Transverse colon (tissue), 4 donors: ENCODE measurements at regions not wholly inside any gene's neighbourhood (a gene's known extent, or its start where the extent isn't known, plus 50 kb on each side); places are given as distances from the start of the nearest gene placed in this dataset.

Source experiments
- DNase-seq: peaks from one replicate; pipeline ENCODE4 v3.0.0-alpha.2; 2019
- H3K27ac ChIP-seq, 4 donors: fragments of 200-600 bp; sonication (generic); 2 replicates each; pipeline ENCODE4 v1.5.1; 2016 to 2018; ENCODE audit warnings: inconsistent platforms in 4 of 4
- H3K27me3 ChIP-seq: fragments of 200-600 bp; sonication (generic); 2 replicates; pipeline ENCODE4 v1.5.1; 2017; ENCODE audit warnings: inconsistent platforms
- H3K36me3 ChIP-seq, 4 donors: fragments of 200-600 bp; sonication (generic); 2 replicates each; pipeline ENCODE4 v1.5.1; 2017 to 2019; ENCODE audit warnings: inconsistent platforms in 4 of 4
- H3K4me1 ChIP-seq, 4 donors: fragments of 200-600 bp; sonication (generic); 2 replicates each; pipeline ENCODE4 v1.5.1; 2017 to 2020; ENCODE audit warnings: inconsistent platforms in 4 of 4
- H3K4me3 ChIP-seq, 4 donors: fragments of 200-600 bp; sonication (generic); 1 replicate in 1 of 4; 2 replicates in 3 of 4; pipeline versions ENCODE4 v1.5.1 to v1.6.1; 2017 to 2019; ENCODE audit warnings: inconsistent platforms in 4 of 4
- H3K9me3 ChIP-seq, 2 donors: fragments of 200-600 bp; sonication (generic); 2 replicates each; pipeline ENCODE4 v1.5.1; 2017 to 2019; ENCODE audit warnings: inconsistent platforms in 2 of 2
- CTCF ChIP-seq, 5 experiments: fragments of 200-600 bp in 3 of 5; fragments of 450-650 bp in 2 of 5; sonication (generic) in 3 of 5; IDR thresholded peaks; 1 replicate in 2 of 5; 2 replicates in 3 of 5; pipeline ENCODE4 v1.5.1; 2016 to 2017; ENCODE audit warnings: antibody characterized with exemption in 5 of 5, inconsistent platforms in 3 of 5, mild to moderate bottlenecking in 2 of 5, moderate library complexity in 1 of 5
- EP300 ChIP-seq: sonication (generic); formaldehyde crosslinking; IDR thresholded peaks from one replicate; pipeline ENCODE4 v1.6.1; 2017; ENCODE audit warnings: antibody characterized with exemption, low read depth
- POLR2A ChIP-seq: fragments of 450-650 bp; IDR thresholded peaks from one replicate; pipeline ENCODE4 v1.6.1; 2016; ENCODE audit warnings: antibody characterized with exemption, mild to moderate bottlenecking, moderate library complexity
- POLR2AphosphoS5 ChIP-seq, 3 donors: sonication (generic); formaldehyde crosslinking; IDR thresholded peaks; one replicate each; pipeline ENCODE4 v1.6.1; 2016; ENCODE audit warnings: antibody characterized with exemption in 3 of 3
- WGBS, 2 donors: methylation state at CpG; one replicate each; pipeline ENCODE4 v1.1.5; 2018; ENCODE audit warnings: low coverage in 1 of 2; 5-methylcytosine and 5-hydroxymethylcytosine counted together
- in situ Hi-C, 4 donors: fragments of 200-750 bp; cut with MboI; loops; one replicate each; pipeline versions ENCODE4 v1.15.0 to v1.15.1; 2017; ENCODE audit warnings: low sequenced_read_pairs in 3 of 4, low pct_ligation_motif_present in 1 of 4, low pct_unique_long_range_greater_than_20kb in 1 of 4
- intact Hi-C: fragments of 100-400 bp; cut with DNase I; formaldehyde crosslinking; loops from one replicate; pipeline ENCODE4 v1.15.1; 2023; ENCODE audit warnings: low total_unique reads

- TF ChIP-seq CTCF (IDR thresholded peaks at IDR 0.05) (no peak), POLR2A (no peak), EP300 (no peak), POLR2AphosphoS5 (IDR thresholded peaks at IDR 0.05) (peak in 2 of 3 donors; percentile 13 to 40)
- Histone ChIP-seq H3K27ac (no peak overlapping the region), H3K27me3 (no peaks in the 10 kb centered on the region), H3K36me3 (no peaks in the 10 kb centered on the region), H3K4me3 (no peak overlapping the region), H3K4me1 (no peaks in the 10 kb centered on the region), H3K9me3 (no peaks in the 10 kb centered on the region)
- WGBS, 2 donors, result 60% methylated on average over 4 of the region's 5 CpGs; no CpG with 5 or more reads in 1 of the 2 donors
- in situ Hi-C loops, result loop anchor here in 1 of 4 donors (25.0 kb wide), 1 partner anchor 111 kb away; no protein-coding TSS in a partner anchor
- intact Hi-C loops, result no loop called here
- peak; percentile 20 for DNase-seq
Measured at GRCh38 chrX:150200820-150201287, 162.3 kb upstream of the MAMLD1 start.

- no peak overlapping the region for H3K4me3 ChIP-seq
- 92% methylated on average over 7 of the region's 7 CpGs; no CpG with 5 or more reads in 1 of the 2 donors for WGBS, 2 donors
- no peak for DNase-seq
- no peak overlapping the region for H3K27ac ChIP-seq
- in situ Hi-C loops (loop anchor here in 1 of 4 donors (25.0 kb wide), 1 partner anchor 111 kb away; no protein-coding TSS in a partner anchor), intact Hi-C loops (no loop called here)
- H3K27me3 ChIP-seq, result no peaks in the 10 kb centered on the region
- no peak for TF ChIP-seq POLR2AphosphoS5 (IDR thresholded peaks at IDR 0.05)
- H3K36me3 ChIP-seq, result no peaks in the 10 kb centered on the region
- H3K9me3 ChIP-seq, result no peaks in the 10 kb centered on the region
- no peaks in the 10 kb centered on the region for H3K4me1 ChIP-seq
Measured at GRCh38 chrX:150201391-150201790, 161.7 kb upstream of the MAMLD1 start.

- in situ Hi-C loops, result loop anchor here in 1 of 4 donors (25.0 kb wide), 1 partner anchor 110 kb away; no protein-coding TSS in a partner anchor
Measured at GRCh38 chrX:150201841-150202240, 161.3 kb upstream of the MAMLD1 start.

GRCh38 chrX:150202641-150203247 is 160.4 kb upstream of the MAMLD1 start:
- in situ Hi-C loops, result loop anchor here in 1 of 4 donors (25.0 kb wide), 1 partner anchor 110 kb away; no protein-coding TSS in a partner anchor

More at GRCh38 chrX:150201841-150202240, 161.3 kb upstream of the MAMLD1 start:
- Histone ChIP-seq H3K27ac (no peak overlapping the region), H3K27me3 (no peaks in the 10 kb centered on the region), H3K4me1 (no peaks in the 10 kb centered on the region), H3K4me3 (no peak overlapping the region), H3K9me3 (no peaks in the 10 kb centered on the region), H3K36me3 (no peaks in the 10 kb centered on the region)
- TF ChIP-seq POLR2AphosphoS5 (IDR thresholded peaks at IDR 0.05) (no peak), EP300 (no peak), POLR2A (no peak), CTCF (IDR thresholded peaks at IDR 0.05) (no peak)
- DNase-seq, result no peak
- WGBS, 2 donors, result 76% methylated on average over 3 of the region's 3 CpGs; no CpG with 5 or more reads in 1 of the 2 donors
- intact Hi-C loops, result no loop called here

More at GRCh38 chrX:150202641-150203247, 160.4 kb upstream of the MAMLD1 start:
- H3K4me1 ChIP-seq, result no peaks in the 10 kb centered on the region
- H3K27ac ChIP-seq, result no peak overlapping the region
- no peak for DNase-seq
- no peaks in the 10 kb centered on the region for H3K27me3 ChIP-seq
- intact Hi-C loops, result no loop called here
- WGBS, 2 donors, result 80% methylated on average over 11 of the region's 11 CpGs; no CpG with 5 or more reads in 1 of the 2 donors
- H3K9me3 ChIP-seq, result no peaks in the 10 kb centered on the region
- no peak overlapping the region for H3K4me3 ChIP-seq
- H3K36me3 ChIP-seq, result no peaks in the 10 kb centered on the region
- no peak for TF ChIP-seq CTCF (IDR thresholded peaks at IDR 0.05)
